BJ (cell line): ENCODE measurements at regions not wholly inside any gene's neighbourhood (a gene's known extent, or its start where the extent isn't known, plus 50 kb on each side); places are given as distances from the start of the nearest gene placed in this dataset.

Experiments
- CTCF ChIA-PET: fragments of 350-600 bp; formaldehyde crosslinking; extraction: SDS; loops from one replicate; lab custom pipeline; 2021; ENCODE audit warnings: antibody characterized with exemption, inconsistent platforms; lab: Yijun Ruan, JAX
- POLR2A ChIA-PET: fragments of 300-600 bp; sonication (Branson Sonifier 250); formaldehyde crosslinking; extraction: SDS; loops from one replicate; lab custom pipeline; 2021; ENCODE audit warnings: antibody characterized with exemption; lab: Charles Lee
- DNase-seq: peaks from one replicate; pipeline ENCODE4 v3.0.0-alpha.2; 2011; ENCODE audit warnings: low read depth
- H3K27me3 ChIP-seq: 2 replicates; pipeline ENCODE4 v1.6.0; 2011; ENCODE audit warnings: low read length; ENCODE audit not compliant: control insufficient read depth, insufficient read depth
- H3K36me3 ChIP-seq: 2 replicates; pipeline ENCODE4 v1.5.1; 2011; ENCODE audit warnings: low read length; ENCODE audit not compliant: control insufficient read depth, insufficient read depth
- H3K4me3 ChIP-seq: 2 replicates; pipeline ENCODE4 v1.5.1; 2011; ENCODE audit warnings: low read depth, mild to moderate bottlenecking, control low read depth, low read length
- TF ChIP-seq, protein P1 (sequence below): IDR thresholded peaks from 2 replicates; pipeline ENCODE4 v1.5.1; 2011; ENCODE audit warnings: low read depth, mild to moderate bottlenecking, control low read depth, inconsistent platforms, low read length, moderate library complexity; ENCODE audit not compliant: insufficient read depth

- Histone ChIP-seq H3K36me3 (no peaks in the 10 kb centered on the region), H3K4me3 (no peak overlapping the region), H3K27me3 (no peaks in the 10 kb centered on the region; the same call in 1 of the 2 replicates)
- DNase-seq = no peak
- ChIA-PET CTCF (interaction anchor here (0.8 kb wide), 1 partner anchor 9 kb away, joined by 8 read pairs; no protein-coding TSS in a partner anchor), POLR2A (no interaction called here)
- TF ChIP-seq, protein P1, sequence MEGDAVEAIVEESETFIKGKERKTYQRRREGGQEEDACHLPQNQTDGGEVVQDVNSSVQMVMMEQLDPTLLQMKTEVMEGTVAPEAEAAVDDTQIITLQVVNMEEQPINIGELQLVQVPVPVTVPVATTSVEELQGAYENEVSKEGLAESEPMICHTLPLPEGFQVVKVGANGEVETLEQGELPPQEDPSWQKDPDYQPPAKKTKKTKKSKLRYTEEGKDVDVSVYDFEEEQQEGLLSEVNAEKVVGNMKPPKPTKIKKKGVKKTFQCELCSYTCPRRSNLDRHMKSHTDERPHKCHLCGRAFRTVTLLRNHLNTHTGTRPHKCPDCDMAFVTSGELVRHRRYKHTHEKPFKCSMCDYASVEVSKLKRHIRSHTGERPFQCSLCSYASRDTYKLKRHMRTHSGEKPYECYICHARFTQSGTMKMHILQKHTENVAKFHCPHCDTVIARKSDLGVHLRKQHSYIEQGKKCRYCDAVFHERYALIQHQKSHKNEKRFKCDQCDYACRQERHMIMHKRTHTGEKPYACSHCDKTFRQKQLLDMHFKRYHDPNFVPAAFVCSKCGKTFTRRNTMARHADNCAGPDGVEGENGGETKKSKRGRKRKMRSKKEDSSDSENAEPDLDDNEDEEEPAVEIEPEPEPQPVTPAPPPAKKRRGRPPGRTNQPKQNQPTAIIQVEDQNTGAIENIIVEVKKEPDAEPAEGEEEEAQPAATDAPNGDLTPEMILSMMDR = no peak
Measured at GRCh38 chr11:130711193-130711592, 205.1 kb downstream of the SNX19 start.

GRCh38 chr11:130712480-130712879, 203.8 kb downstream of the SNX19 start:
- no peaks in the 10 kb centered on the region for H3K36me3 ChIP-seq
- no peaks in the 10 kb centered on the region; the same call in 1 of the 2 replicates for H3K27me3 ChIP-seq
- ChIA-PET CTCF (interaction anchor here (0.9 to 1.1 kb wide), 3 partner anchors 8 to 115 kb away, joined by 3 to 4 read pairs (median 3); no protein-coding TSS in a partner anchor), POLR2A (no interaction called here)
- H3K4me3 ChIP-seq = no peak overlapping the region
- TF ChIP-seq, protein P1 = no peak
- DNase-seq = no peak

GRCh38 chr11:130715085-130715876, 201.0 kb downstream of the SNX19 start:
- H3K27me3 ChIP-seq = no peaks in the 10 kb centered on the region; the same call in 1 of the 2 replicates
- no peak overlapping the region for H3K4me3 ChIP-seq
- ChIA-PET CTCF (no interaction called here), POLR2A (no interaction called here)
- DNase-seq = no peak
- TF ChIP-seq, protein P1 = no peak
- no peaks in the 10 kb centered on the region for H3K36me3 ChIP-seq

- no peaks in the 10 kb centered on the region; the same call in 1 of the 2 replicates for H3K27me3 ChIP-seq
- ChIA-PET CTCF (no interaction called here), POLR2A (no interaction called here)
- TF ChIP-seq, protein P1 = no peak
- no peak overlapping the region for H3K4me3 ChIP-seq
- DNase-seq = no peak
- H3K36me3 ChIP-seq = no peaks in the 10 kb centered on the region
Measured at GRCh38 chr11:130715877-130716220, 200.4 kb downstream of the SNX19 start.

DNA sequence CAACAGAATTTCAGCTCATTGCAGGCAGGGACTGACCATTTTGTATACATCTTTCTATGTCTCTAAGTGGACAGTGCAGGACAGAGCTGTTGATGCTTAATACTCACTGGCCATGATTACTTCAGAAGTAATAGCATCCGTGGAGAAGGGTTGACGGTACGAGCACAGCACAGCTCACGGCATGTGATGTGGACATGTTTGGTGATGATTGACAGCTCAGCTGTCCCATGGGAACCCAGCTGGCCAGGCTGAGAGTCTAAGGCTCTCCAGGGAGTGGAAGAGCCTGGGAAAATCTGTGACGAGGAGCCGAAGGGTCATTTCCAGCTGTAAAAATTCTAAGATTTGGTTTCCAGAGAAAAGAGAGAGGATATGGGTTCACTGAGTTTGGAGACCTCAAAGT, 198.2 kb downstream of the SNX19 start:
- CTCF ChIA-PET = interaction anchor here (0.7 to 1.6 kb wide), 4 partner anchors 11 to 283 kb away, joined by 3 to 5 read pairs (median 4); no protein-coding TSS in a partner anchor
- H3K27me3 ChIP-seq = no peaks in the 10 kb centered on the region
- TF ChIP-seq, protein P1 = no peak
- POLR2A ChIA-PET = no interaction called here
- DNase-seq = no peak
- no peak overlapping the region for H3K4me3 ChIP-seq
- H3K36me3 ChIP-seq = no peaks in the 10 kb centered on the region
